Ovary (tissue), 3 donors: ENCODE measurements at regions not wholly inside any gene's neighbourhood (a gene's known extent, or its start where the extent isn't known, plus 50 kb on each side); places are given as distances from the start of the nearest gene placed in this dataset.

Source experiments
- EP300 ChIP-seq: sonication (generic); formaldehyde crosslinking; IDR thresholded peaks from one replicate; pipeline ENCODE4 v1.6.1; 2017; ENCODE audit warnings: antibody characterized with exemption
- POLR2A ChIP-seq: fragments of 450-650 bp; IDR thresholded peaks from one replicate; pipeline ENCODE4 v1.6.1; 2017; ENCODE audit warnings: antibody characterized with exemption, mild to moderate bottlenecking, moderate library complexity
- TF ChIP-seq, protein P1 (sequence below), 3 donors: fragments of 450-650 bp in 2 of 3; fragments of 200-600 bp in 1 of 3; IDR thresholded peaks; one replicate each; pipeline versions ENCODE4 v1.5.1 to v1.8.0; 2016 to 2022; ENCODE audit warnings: antibody characterized with exemption in 3 of 3, mild to moderate bottlenecking in 1 of 3
- donor health status: DM: no; HTN: no; CAD: no.

DNA sequence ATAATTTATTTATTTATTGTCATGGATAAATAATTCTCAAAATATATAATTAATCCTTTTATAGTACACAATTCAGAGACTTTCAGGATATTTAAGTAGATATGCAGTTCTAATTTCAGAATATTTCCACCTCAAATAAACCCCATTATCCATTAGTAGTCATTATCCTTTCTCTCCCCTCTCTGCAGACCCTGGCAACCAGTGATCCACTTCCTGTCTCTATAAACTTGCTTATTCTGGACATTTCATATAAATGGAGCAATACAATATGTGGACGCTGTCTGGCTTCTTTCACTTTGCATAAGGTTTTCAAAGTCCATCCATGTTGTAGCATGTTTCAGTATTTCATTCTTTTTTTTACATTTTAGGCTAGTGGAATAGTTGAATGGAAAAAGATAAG is 230.2 kb downstream of the FZD1 start:
- TF ChIP-seq, protein P1, sequence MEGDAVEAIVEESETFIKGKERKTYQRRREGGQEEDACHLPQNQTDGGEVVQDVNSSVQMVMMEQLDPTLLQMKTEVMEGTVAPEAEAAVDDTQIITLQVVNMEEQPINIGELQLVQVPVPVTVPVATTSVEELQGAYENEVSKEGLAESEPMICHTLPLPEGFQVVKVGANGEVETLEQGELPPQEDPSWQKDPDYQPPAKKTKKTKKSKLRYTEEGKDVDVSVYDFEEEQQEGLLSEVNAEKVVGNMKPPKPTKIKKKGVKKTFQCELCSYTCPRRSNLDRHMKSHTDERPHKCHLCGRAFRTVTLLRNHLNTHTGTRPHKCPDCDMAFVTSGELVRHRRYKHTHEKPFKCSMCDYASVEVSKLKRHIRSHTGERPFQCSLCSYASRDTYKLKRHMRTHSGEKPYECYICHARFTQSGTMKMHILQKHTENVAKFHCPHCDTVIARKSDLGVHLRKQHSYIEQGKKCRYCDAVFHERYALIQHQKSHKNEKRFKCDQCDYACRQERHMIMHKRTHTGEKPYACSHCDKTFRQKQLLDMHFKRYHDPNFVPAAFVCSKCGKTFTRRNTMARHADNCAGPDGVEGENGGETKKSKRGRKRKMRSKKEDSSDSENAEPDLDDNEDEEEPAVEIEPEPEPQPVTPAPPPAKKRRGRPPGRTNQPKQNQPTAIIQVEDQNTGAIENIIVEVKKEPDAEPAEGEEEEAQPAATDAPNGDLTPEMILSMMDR (IDR thresholded peaks at IDR 0.05): no peak
- TF ChIP-seq POLR2A (no peak), EP300 (no peak)
